K562 (cell line): ENCODE measurements at regions not wholly inside any gene's neighbourhood (a gene's known extent, or its start where the extent isn't known, plus 50 kb on each side); places are given as distances from the start of the nearest gene placed in this dataset.
"Not testable (repeated sequence)": the region's sequence is repeated elsewhere in the genome, so short reads cannot be mapped to it uniquely, and the experiment has no call there.

Experiments
- ATAC-seq: fragments of 200-7000 bp; cut with Tn5 transposase; 3 replicates; pipeline ENCODE4 v1.9.1; 2020; ENCODE audit warnings: moderate library complexity
- BruUV-seq: library from RNA; stranded (reverse); fragments of 400-500 nt; replicated peaks from 2 replicates; lab custom pipeline; 2021; lab: Mats Ljungman, UMichigan
- CTCF ChIA-PET: fragments of 300-600 bp; formaldehyde crosslinking; extraction: SDS; loops from one replicate; lab custom pipeline; 2021; ENCODE audit warnings: low intra/inter-chr PET ratio; lab: Yijun Ruan, JAX
- POLR2A ChIA-PET: fragments of 300-600, 350-650 bp; sonication (Branson Sonifier 250); formaldehyde crosslinking; extraction: SDS; loops from one replicate; lab custom pipeline; 2021; ENCODE audit warnings: antibody characterized with exemption, inconsistent platforms; lab: Yijun Ruan, JAX
- DNase-seq, 4 experiments: peaks; one replicate each; pipeline versions ENCODE4 v3.0.0 to v3.0.0-alpha.2; 2011 to 2018; ENCODE audit warnings: low spot score in 3 of 4, mixed read lengths in 3 of 4; ENCODE audit errors: extremely low read depth in 1 of 4
- FAIRE-seq: peaks from 2 replicates; lab custom pipeline; 2011; peaks lifted over from hg19 to GRCh38; lab: Jason Lieb, UNC
- H2AFZ ChIP-seq: 2 replicates; pipeline ENCODE4 v1.6.0; 2011; ENCODE audit warnings: low read depth, low read length, control low read depth, inconsistent platforms
- H3K27ac ChIP-seq: fragments of 200-600 bp; 3 replicates; pipeline ENCODE4 v1.8.0; 2011; ENCODE audit warnings: low read depth, mild to moderate bottlenecking, control low read depth, inconsistent platforms, low read length, moderate library complexity, mixed read lengths; ENCODE audit errors: extremely low read depth
- H3K27me3 ChIP-seq, 2 experiments: fragments of 300-600 bp in 1 of 2; 2 replicates in 1 of 2; 3 replicates in 1 of 2; pipeline versions ENCODE4 v1.6.0 to v1.8.0; 2011; ENCODE audit warnings: inconsistent platforms in 2 of 2, low read length in 2 of 2, mild to moderate bottlenecking in 1 of 2, mixed read lengths in 1 of 2, moderate library complexity in 1 of 2; ENCODE audit not compliant: control insufficient read depth in 2 of 2, insufficient read depth in 2 of 2
- H3K36me3 ChIP-seq: fragments of 300-600 bp; 3 replicates; pipeline ENCODE4 v1.8.0; 2011; ENCODE audit warnings: mild to moderate bottlenecking, low read length, inconsistent platforms; ENCODE audit not compliant: control insufficient read depth, insufficient read depth
- H3K4me1 ChIP-seq, 2 experiments: fragments of 200-600 bp in 1 of 2; replicated peaks in 1 of 2; 2 replicates in 1 of 2; 3 replicates in 1 of 2; pipeline versions ENCODE4 v1.5.1 to v1.8.0; 2011; ENCODE audit warnings: inconsistent platforms in 2 of 2, low read length in 2 of 2, mild to moderate bottlenecking in 1 of 2, mixed read lengths in 1 of 2, moderate library complexity in 1 of 2; ENCODE audit not compliant: control insufficient read depth in 2 of 2, insufficient read depth in 2 of 2
- H3K4me2 ChIP-seq: 2 replicates; pipeline ENCODE4 v1.6.1; 2011; ENCODE audit warnings: low read length, control low read depth, inconsistent platforms, mixed read lengths; ENCODE audit not compliant: insufficient read depth
- H3K4me3 ChIP-seq: fragments of 200-600 bp; sonication (generic), shearing (Covaris generic); 2 replicates; pipeline ENCODE4 v1.5.1; 2016; ENCODE audit warnings: control low read depth, inconsistent platforms
- H3K79me2 ChIP-seq: fragments of 200-600 bp; 3 replicates; pipeline ENCODE4 v1.8.0; 2011; ENCODE audit warnings: low read length, inconsistent platforms; ENCODE audit not compliant: control insufficient read depth, insufficient read depth
- H3K9ac ChIP-seq, 2 experiments: 2 replicates each; pipeline versions ENCODE4 v1.6.0 to v1.6.1; 2011; ENCODE audit warnings: low read depth in 2 of 2, low read length in 2 of 2, control low read depth in 1 of 2, inconsistent platforms in 1 of 2, mild to moderate bottlenecking in 1 of 2, mixed read lengths in 1 of 2; ENCODE audit not compliant: insufficient read depth in 1 of 2
- H3K9me1 ChIP-seq: one replicate; pipeline ENCODE4 v1.6.0; 2011; ENCODE audit warnings: inconsistent platforms, mild to moderate bottlenecking, low read length, moderate library complexity; ENCODE audit not compliant: control insufficient read depth, insufficient read depth
- H3K9me3 ChIP-seq: replicated peaks from 2 replicates; pipeline ENCODE4 v1.5.1; 2011; ENCODE audit warnings: low read depth, low read length, inconsistent platforms; ENCODE audit not compliant: control insufficient read depth, insufficient read depth
- H4K20me1 ChIP-seq: replicated peaks from 2 replicates; pipeline ENCODE4 v1.6.1; 2011; ENCODE audit warnings: low read length, inconsistent platforms, mixed read lengths; ENCODE audit not compliant: control insufficient read depth, insufficient read depth
- EWSR1 ChIP-seq: fragments of 450-650 bp; IDR thresholded peaks from 2 replicates; pipeline ENCODE4 v1.6.1; 2018; ENCODE audit warnings: borderline replicate concordance, mild to moderate bottlenecking, low read depth, moderate library complexity; ENCODE audit not compliant: partially characterized antibody
- KAT8 ChIP-seq: fragments of 450-650 bp; IDR thresholded peaks from 2 replicates; pipeline ENCODE4 v1.6.1; 2016; ENCODE audit warnings: low read depth, mild to moderate bottlenecking
- MCM7 ChIP-seq, 2 experiments: fragments of 450-650 bp; IDR thresholded peaks; 2 replicates each; pipeline ENCODE4 v1.6.1; 2016 to 2018
- SOX6 ChIP-seq: fragments of 450-650 bp; IDR thresholded peaks from 2 replicates; pipeline ENCODE4 v1.6.1; 2014; ENCODE audit warnings: mild to moderate bottlenecking
- TAF9B ChIP-seq: fragments of 450-650 bp; IDR thresholded peaks from 2 replicates; pipeline ENCODE4 v1.6.1; 2018; ENCODE audit warnings: mild to moderate bottlenecking; ENCODE audit not compliant: partially characterized antibody
- TCFL5 ChIP-seq: fragments of 250-450 bp; sonication (Bioruptor Pico); conservative IDR thresholded peaks from 2 replicates; pipeline ENCODE4 v1.6.1; 2021; ENCODE audit warnings: mild to moderate bottlenecking, moderate library complexity, matching md5 sums
- WGBS: fragments of 100-300 bp; shearing (Covaris generic); methylation state at CpG from one replicate; pipeline ENCODE4 v1.1.6; 2016; ENCODE audit warnings: low coverage, mixed read lengths; ENCODE audit not compliant: insufficient coverage; ENCODE audit errors: missing lambda C conversion rate; 5-methylcytosine and 5-hydroxymethylcytosine counted together
- in situ Hi-C: fragments of 300-500 bp; cut with MboI; formaldehyde crosslinking; loops from 4 replicates; pipeline ENCODE4 v1.15.0; 2018; ENCODE audit warnings: inconsistent platforms, mixed read lengths
- intact Hi-C: fragments of 100-400 bp; cut with micrococcal nuclease; formaldehyde crosslinking; loops from 2 replicates; pipeline ENCODE4 v1.14.2; 2022
- TF ChIP-seq, protein P1 (sequence below): fragments of 450-650 bp; formaldehyde crosslinking; IDR thresholded peaks from 2 replicates; pipeline ENCODE4 v1.4.0; 2022; ENCODE audit warnings: missing genetic modification characterization

- TF ChIP-seq, protein P1, sequence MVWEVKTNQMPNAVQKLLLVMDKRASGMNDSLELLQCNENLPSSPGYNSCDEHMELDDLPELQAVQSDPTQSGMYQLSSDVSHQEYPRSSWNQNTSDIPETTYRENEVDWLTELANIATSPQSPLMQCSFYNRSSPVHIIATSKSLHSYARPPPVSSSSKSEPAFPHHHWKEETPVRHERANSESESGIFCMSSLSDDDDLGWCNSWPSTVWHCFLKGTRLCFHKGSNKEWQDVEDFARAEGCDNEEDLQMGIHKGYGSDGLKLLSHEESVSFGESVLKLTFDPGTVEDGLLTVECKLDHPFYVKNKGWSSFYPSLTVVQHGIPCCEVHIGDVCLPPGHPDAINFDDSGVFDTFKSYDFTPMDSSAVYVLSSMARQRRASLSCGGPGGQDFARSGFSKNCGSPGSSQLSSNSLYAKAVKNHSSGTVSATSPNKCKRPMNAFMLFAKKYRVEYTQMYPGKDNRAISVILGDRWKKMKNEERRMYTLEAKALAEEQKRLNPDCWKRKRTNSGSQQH (CRISPR knock-in tag) = no peak
- no peak for TF ChIP-seq KAT8
- no peak for TF ChIP-seq SOX6
- TF ChIP-seq MCM7 (IDR thresholded peaks at IDR 0.05) = no peak
- TF ChIP-seq TAF9B = no peak
- no peak for TF ChIP-seq TCFL5 (CRISPR knock-in tag)
- no peak for TF ChIP-seq EWSR1
These were observed 282.9 kb downstream of the CCER1 start (continued) for GRCh38 chr12:90672081-90672480.

DNA sequence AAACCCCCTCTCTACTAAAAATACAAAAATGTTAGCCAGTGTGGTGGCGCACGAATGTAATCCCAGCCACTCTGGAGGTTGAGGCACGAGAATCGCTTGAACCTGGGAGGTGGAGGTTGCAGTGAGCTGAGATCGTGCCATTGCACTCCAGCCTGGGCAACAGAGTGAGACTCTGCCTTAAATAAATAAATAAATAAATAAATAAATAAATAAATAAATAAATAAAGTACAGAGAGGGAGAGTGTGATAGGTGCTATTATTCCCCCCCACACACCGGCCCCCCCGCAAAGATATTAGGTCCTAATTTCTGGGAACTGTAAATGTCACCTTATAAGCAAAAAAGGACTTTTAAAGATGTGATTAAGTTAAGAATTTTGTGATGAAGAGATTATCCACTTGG lies 291.0 kb downstream of the CCER1 start:
- H3K4me3 ChIP-seq, H3K27ac ChIP-seq, H3K4me1 ChIP-seq, H3K9ac ChIP-seq, H2AFZ ChIP-seq, BruUV-seq, ATAC-seq, intact Hi-C loops, H3K36me3 ChIP-seq, H3K27me3 ChIP-seq, H4K20me1 ChIP-seq, H3K9me3 ChIP-seq, DNase-seq, H3K9me1 ChIP-seq, CTCF ChIA-PET, in situ Hi-C loops, POLR2A ChIA-PET, H3K4me2 ChIP-seq, H3K79me2 ChIP-seq, FAIRE-seq: not testable (repeated sequence)
- 13% methylated on average over 4 of the region's 7 CpGs for WGBS
